CD14-positive monocyte (primary cell): ENCODE measurements at regions not wholly inside any gene's neighbourhood (a gene's known extent, or its start where the extent isn't known, plus 50 kb on each side); places are given as distances from the start of the nearest gene placed in this dataset.
"Not testable (repeated sequence)": the region's sequence is repeated elsewhere in the genome, so short reads cannot be mapped to it uniquely, and the experiment has no call there.

Experiments used
- DNase-seq, 3 donors: peaks; one replicate each; pipeline ENCODE4 v3.0.0-alpha.2; 2011 to 2022
- H2AFZ ChIP-seq: 2 replicates; pipeline ENCODE4 v1.6.0; 2012; ENCODE audit warnings: mild to moderate bottlenecking, low read depth, low read length, inconsistent platforms; ENCODE audit not compliant: insufficient read depth, poor library complexity, severe bottlenecking
- H3K27ac ChIP-seq, 2 donors: 1 replicate in 1 of 2; 2 replicates in 1 of 2; pipeline ENCODE4 v1.5.1; 2012 to 2013; ENCODE audit warnings: low read length in 2 of 2, control low read depth in 1 of 2, inconsistent platforms in 1 of 2, low read depth in 1 of 2, mild to moderate bottlenecking in 1 of 2
- H3K27me3 ChIP-seq, 2 donors: one replicate each; pipeline versions ENCODE4 v1.6.0 to v1.6.1; 2011 to 2013; ENCODE audit warnings: low read length in 2 of 2; ENCODE audit not compliant: control insufficient read depth in 2 of 2, insufficient read depth in 2 of 2
- H3K36me3 ChIP-seq, 2 donors: replicated peaks in 1 of 2; 1 replicate in 1 of 2; 2 replicates in 1 of 2; pipeline versions ENCODE4 v1.5.1 to v1.6.1; 2012 to 2013; ENCODE audit warnings: low read length in 2 of 2, control low read depth in 1 of 2, inconsistent platforms in 1 of 2, mild to moderate bottlenecking in 1 of 2; ENCODE audit not compliant: insufficient read depth in 2 of 2, control insufficient read depth in 1 of 2
- H3K4me1 ChIP-seq, 2 donors: 1 replicate in 1 of 2; 2 replicates in 1 of 2; pipeline versions ENCODE4 v1.5.1 to v1.6.1; 2012 to 2013; ENCODE audit warnings: low read length in 2 of 2, control low read depth in 1 of 2, inconsistent platforms in 1 of 2, mild to moderate bottlenecking in 1 of 2, moderate library complexity in 1 of 2; ENCODE audit not compliant: insufficient read depth in 2 of 2, control insufficient read depth in 1 of 2
- H3K4me2 ChIP-seq: replicated peaks from 2 replicates; pipeline ENCODE3; 2012; ENCODE audit warnings: low read length, moderate library complexity, mild to moderate bottlenecking; ENCODE audit not compliant: poor library complexity, severe bottlenecking; ENCODE audit errors: extremely low read depth
- H3K4me3 ChIP-seq, 3 experiments: fragments of 200-600 bp in 1 of 3; sonication (generic) in 1 of 3; replicated peaks in 1 of 3; 1 replicate in 2 of 3; 2 replicates in 1 of 3; pipeline ENCODE4 v1.5.1; 2011 to 2013; ENCODE audit warnings: low read length in 3 of 3, mild to moderate bottlenecking in 3 of 3, control low read depth in 2 of 3, low read depth in 2 of 3, inconsistent platforms in 1 of 3, moderate library complexity in 1 of 3
- H3K79me2 ChIP-seq: 2 replicates; pipeline ENCODE4 v1.6.0; 2012; ENCODE audit warnings: mild to moderate bottlenecking, control low read depth, inconsistent platforms, low read length, moderate library complexity; ENCODE audit not compliant: insufficient read depth
- H3K9ac ChIP-seq: 2 replicates; pipeline ENCODE4 v1.6.0; 2017; ENCODE audit warnings: low read length, mild to moderate bottlenecking; ENCODE audit not compliant: insufficient read depth, poor library complexity, severe bottlenecking
- H3K9me3 ChIP-seq, 2 donors: replicated peaks in 1 of 2; 1 replicate in 1 of 2; 2 replicates in 1 of 2; pipeline versions ENCODE4 v1.5.1 to v1.6.1; 2012 to 2013; ENCODE audit warnings: low read length in 2 of 2, control low read depth in 1 of 2; ENCODE audit not compliant: control insufficient read depth in 1 of 2, insufficient read depth in 1 of 2
- H4K20me1 ChIP-seq: 2 replicates; pipeline ENCODE4 v1.6.0; 2012; ENCODE audit warnings: mild to moderate bottlenecking, low read length, control low read depth, moderate library complexity; ENCODE audit not compliant: insufficient read depth
- H3K27ac Mint-ChIP-seq, 7 donors: one replicate each; pipeline ENCODE4 v1.8.0; 2020; ENCODE audit warnings: mild to moderate bottlenecking in 7 of 7, mixed read lengths in 7 of 7, moderate library complexity in 6 of 7, inconsistent platforms in 2 of 7
- H3K27me3 Mint-ChIP-seq, 3 donors: one replicate each; pipeline ENCODE4 v1.8.0; 2021 to 2022; ENCODE audit warnings: low read depth in 3 of 3, mild to moderate bottlenecking in 3 of 3, mixed read lengths in 3 of 3, moderate library complexity in 3 of 3, inconsistent platforms in 1 of 3
- H3K36me3 Mint-ChIP-seq, 2 donors: one replicate each; pipeline ENCODE4 v1.8.0; 2020; ENCODE audit warnings: mixed read lengths in 2 of 2, inconsistent platforms in 1 of 2, mild to moderate bottlenecking in 1 of 2
- H3K4me1 Mint-ChIP-seq: one replicate; pipeline ENCODE4 v1.8.0; 2020; ENCODE audit warnings: mild to moderate bottlenecking, mixed read lengths
- H3K4me3 Mint-ChIP-seq, 2 donors: one replicate each; pipeline ENCODE4 v1.8.0; 2020; ENCODE audit warnings: mild to moderate bottlenecking in 2 of 2, mixed read lengths in 2 of 2, moderate library complexity in 1 of 2
- H3K9me3 Mint-ChIP-seq, 7 donors: one replicate each; pipeline ENCODE4 v1.8.0; 2020 to 2022; ENCODE audit warnings: mixed read lengths in 7 of 7, mild to moderate bottlenecking in 6 of 7, moderate library complexity in 6 of 7, inconsistent platforms in 2 of 7
- WGBS: methylation state at CpG from one replicate; pipeline ENCODE4 v1.1.5; 2013; ENCODE audit warnings: missing lambda C conversion rate; ENCODE audit not compliant: insufficient coverage; 5-methylcytosine and 5-hydroxymethylcytosine counted together
- intact Hi-C, 2 donors: fragments of 100-400 bp; cut with micrococcal nuclease; formaldehyde crosslinking; loops; one replicate each; pipeline versions ENCODE4 v1.15.0 to v1.15.1; 2023
- TF ChIP-seq, protein P1 (sequence below): fragments of 200-600 bp; IDR thresholded peaks from one replicate; pipeline ENCODE4 v1.8.0; 2022; ENCODE audit warnings: antibody characterized with exemption, mild to moderate bottlenecking

GRCh38 chr15:95698951-95699350 lies 631.5 kb upstream of the NR2F2 start:
- Histone ChIP-seq H3K27ac (no peak overlapping the region), H4K20me1 (no peaks in the 10 kb centered on the region), H3K36me3 (no peaks in the 10 kb centered on the region), H3K27me3 (no peaks in the 10 kb centered on the region), H3K9me3 (peaks cover 15 to 23% of the 10 kb centered on the region in 2 donors), H3K4me3 (no peak overlapping the region), H3K4me1 (no peaks in the 10 kb centered on the region), H3K79me2 (no peaks in the 10 kb centered on the region), H2AFZ (no peak overlapping the region), H3K9ac (no peak overlapping the region), H3K4me2 (no peak overlapping the region)
- no peak overlapping the region for H3K4me3 Mint-ChIP-seq
- no CpG with 5 or more reads among the region's 2 CpGs for WGBS
- no peaks in the 10 kb centered on the region for H3K36me3 Mint-ChIP-seq
- no peaks in the 10 kb centered on the region for H3K27me3 Mint-ChIP-seq
- intact Hi-C loops = no loop called here
- H3K4me1 Mint-ChIP-seq = no peaks in the 10 kb centered on the region
- no peak for DNase-seq
- TF ChIP-seq, protein P1, sequence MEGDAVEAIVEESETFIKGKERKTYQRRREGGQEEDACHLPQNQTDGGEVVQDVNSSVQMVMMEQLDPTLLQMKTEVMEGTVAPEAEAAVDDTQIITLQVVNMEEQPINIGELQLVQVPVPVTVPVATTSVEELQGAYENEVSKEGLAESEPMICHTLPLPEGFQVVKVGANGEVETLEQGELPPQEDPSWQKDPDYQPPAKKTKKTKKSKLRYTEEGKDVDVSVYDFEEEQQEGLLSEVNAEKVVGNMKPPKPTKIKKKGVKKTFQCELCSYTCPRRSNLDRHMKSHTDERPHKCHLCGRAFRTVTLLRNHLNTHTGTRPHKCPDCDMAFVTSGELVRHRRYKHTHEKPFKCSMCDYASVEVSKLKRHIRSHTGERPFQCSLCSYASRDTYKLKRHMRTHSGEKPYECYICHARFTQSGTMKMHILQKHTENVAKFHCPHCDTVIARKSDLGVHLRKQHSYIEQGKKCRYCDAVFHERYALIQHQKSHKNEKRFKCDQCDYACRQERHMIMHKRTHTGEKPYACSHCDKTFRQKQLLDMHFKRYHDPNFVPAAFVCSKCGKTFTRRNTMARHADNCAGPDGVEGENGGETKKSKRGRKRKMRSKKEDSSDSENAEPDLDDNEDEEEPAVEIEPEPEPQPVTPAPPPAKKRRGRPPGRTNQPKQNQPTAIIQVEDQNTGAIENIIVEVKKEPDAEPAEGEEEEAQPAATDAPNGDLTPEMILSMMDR = no peak
- H3K9me3 Mint-ChIP-seq = peaks cover 11 to 28% (median 13%) of the 10 kb centered on the region in 7 donors
- H3K27ac Mint-ChIP-seq = no peak overlapping the region

- TF ChIP-seq, protein P1 = no peak
- Histone ChIP-seq H3K4me3 (no peak overlapping the region), H2AFZ (no peak overlapping the region), H3K27me3 (no peaks in the 10 kb centered on the region), H3K36me3 (no peaks in the 10 kb centered on the region), H3K4me2 (no peak overlapping the region), H3K4me1 (no peaks in the 10 kb centered on the region), H3K9me3 (peaks cover 15 to 23% of the 10 kb centered on the region in 2 donors), H3K27ac (no peak overlapping the region), H3K79me2 (no peaks in the 10 kb centered on the region), H4K20me1 (no peaks in the 10 kb centered on the region), H3K9ac (no peak overlapping the region)
- no CpG with 5 or more reads among the region's 2 CpGs for WGBS
- peaks cover 7 to 23% (median 13%) of the 10 kb centered on the region in 7 donors for H3K9me3 Mint-ChIP-seq
- H3K27ac Mint-ChIP-seq = no peak overlapping the region
- no peak for DNase-seq
- no peak overlapping the region for H3K4me3 Mint-ChIP-seq
- no peaks in the 10 kb centered on the region for H3K36me3 Mint-ChIP-seq
- no peaks in the 10 kb centered on the region for H3K4me1 Mint-ChIP-seq
- no peaks in the 10 kb centered on the region for H3K27me3 Mint-ChIP-seq
- intact Hi-C loops = no loop called here
Observed at GRCh38 chr15:95699578-95699977, 630.9 kb upstream of the NR2F2 start.

DNA sequence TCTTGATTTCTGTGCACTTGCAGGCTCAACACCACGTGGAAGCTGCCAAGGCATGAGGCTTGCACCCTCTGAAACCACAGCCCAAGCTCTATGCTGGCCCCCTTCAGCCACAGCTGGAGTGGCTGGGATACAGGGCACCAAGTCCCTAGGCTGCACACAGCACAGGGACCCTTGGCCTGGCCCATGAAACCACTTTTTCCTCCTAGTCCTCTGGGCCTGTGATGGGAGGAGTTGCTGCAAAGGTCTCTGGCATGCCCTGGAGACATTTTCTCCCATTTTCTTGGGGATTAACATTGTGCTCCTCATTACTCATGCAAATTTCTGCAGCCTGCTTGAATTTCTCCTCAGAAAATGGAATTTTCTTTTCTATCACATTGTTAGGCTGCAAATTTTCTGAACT lies 629.8 kb upstream of the NR2F2 start:
- H3K36me3 Mint-ChIP-seq, intact Hi-C loops: not testable (repeated sequence)

More for the DNA sequence above, 629.8 kb upstream of the NR2F2 start:
- H3K27ac Mint-ChIP-seq, H3K9ac ChIP-seq, H3K27me3 Mint-ChIP-seq, H3K27me3 ChIP-seq, H3K79me2 ChIP-seq, H4K20me1 ChIP-seq, H3K36me3 ChIP-seq, H3K4me2 ChIP-seq, H3K27ac ChIP-seq, H2AFZ ChIP-seq, H3K4me1 Mint-ChIP-seq, H3K4me1 ChIP-seq, H3K4me3 ChIP-seq, DNase-seq, H3K4me3 Mint-ChIP-seq: not testable (repeated sequence)
- WGBS = 50% methylated on average over 1 of the region's 1 CpG
- peaks cover 8 to 26% (median 15%) of the 10 kb centered on the region in 7 donors for H3K9me3 Mint-ChIP-seq
- H3K9me3 ChIP-seq = peaks cover 18 to 20% of the 10 kb centered on the region in 2 donors
